GM21447 (cell line): ENCODE measurements at regions not wholly inside any gene's neighbourhood (a gene's known extent, or its start where the extent isn't known, plus 50 kb on each side); places are given as distances from the start of the nearest gene placed in this dataset.

Source experiments
- ATAC-seq: cut with Tn5 transposase; IDR thresholded peaks from one replicate; pipeline ENCODE4 v1.9.1; 2021; ENCODE audit not compliant: unreplicated experiment

DNA sequence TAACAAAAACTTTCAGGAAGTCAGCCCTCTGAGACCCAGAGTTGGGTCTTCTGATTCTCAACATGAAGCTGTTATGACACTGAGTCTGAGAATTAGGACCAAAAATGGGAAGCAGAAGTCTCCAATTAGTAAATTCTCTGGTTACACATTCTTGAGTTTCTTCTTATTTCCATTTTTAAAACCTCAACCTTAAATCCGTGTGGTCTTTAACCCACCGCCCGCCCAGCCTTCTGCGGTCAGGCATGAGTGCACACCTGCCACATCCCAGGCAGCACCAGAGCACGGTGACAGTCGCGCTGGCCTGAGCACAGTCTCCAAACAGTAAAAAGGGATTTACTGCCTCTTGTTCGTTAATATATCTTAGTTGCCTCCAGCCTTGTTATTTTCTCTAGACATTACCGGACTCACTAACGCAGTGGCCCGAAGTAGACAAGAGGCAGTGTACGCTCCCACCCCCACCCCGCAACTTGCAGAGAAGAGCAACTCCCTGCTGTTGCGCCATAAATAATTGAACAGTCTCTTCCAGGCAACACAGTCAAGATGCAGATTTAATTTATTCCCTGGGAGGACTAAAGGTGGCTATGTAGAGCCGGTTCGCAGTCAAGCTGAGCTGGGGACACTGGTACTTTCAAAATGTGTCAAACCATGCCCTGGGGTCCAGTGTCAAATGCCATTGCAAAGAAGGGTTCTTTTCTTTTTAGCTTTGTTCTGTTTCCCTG is 147.0 kb upstream of the CELF2 start:
- ATAC-seq = no peak

- ATAC-seq = no peak
These were observed 146.3 kb upstream of the CELF2 start for GRCh38 chr10:10871352-10871751.

DNA sequence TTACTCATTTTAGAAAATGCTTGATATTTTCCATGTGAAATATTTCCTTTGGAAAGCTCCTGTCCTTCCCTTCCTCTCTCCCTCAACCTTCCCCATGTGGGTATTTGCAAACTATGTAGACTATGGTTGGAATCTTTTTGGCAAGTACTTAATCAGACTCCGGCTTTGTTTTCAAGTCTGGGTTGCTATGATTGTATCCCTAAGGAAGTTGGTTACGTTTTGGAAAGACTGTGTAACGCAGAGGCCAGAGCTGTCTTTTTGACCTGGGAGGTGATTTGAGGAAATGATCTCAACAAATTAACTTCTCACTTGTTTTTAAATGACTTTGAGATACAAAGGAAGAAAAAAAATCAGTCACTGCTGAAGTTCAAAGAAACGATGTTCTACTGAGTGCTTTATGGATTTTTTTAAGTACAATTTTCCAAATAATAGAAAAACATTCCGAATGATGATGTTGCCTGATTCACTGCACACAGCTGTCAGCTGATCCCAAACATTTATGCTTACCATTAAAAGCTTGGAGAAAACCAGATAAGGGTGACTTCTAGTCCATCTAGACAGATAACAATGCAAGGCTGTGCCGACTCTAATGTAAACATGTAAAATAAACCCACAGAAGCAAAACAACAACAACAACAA is 145.5 kb upstream of the CELF2 start:
- ATAC-seq = no peak

- ATAC-seq = no peak
These were observed 144.9 kb upstream of the CELF2 start for GRCh38 chr10:10872764-10873163.

- ATAC-seq = no peak
These were observed 144.4 kb upstream of the CELF2 start for GRCh38 chr10:10873289-10873688.

DNA sequence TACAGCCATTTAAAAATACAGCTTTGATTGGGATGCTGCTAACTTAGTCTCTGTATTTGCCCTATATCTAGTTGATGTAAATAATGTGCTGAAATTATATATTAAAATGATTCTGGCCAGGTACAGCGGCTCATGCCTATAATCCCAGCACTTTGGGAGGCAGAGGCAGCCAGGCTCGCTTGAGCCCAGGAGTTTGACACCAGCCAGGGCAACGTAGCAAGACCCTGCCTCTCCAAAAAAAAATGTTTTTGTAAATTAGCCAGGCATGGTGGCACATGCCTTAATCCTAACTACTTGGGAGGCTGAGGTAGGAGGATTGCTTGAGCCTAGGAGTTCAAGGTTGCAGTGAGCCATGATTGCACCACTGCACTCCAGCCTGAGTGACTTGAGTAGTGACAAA is 143.8 kb upstream of the CELF2 start:
- no peak for ATAC-seq

GRCh38 chr10:10878963-10879362 is 138.7 kb upstream of the CELF2 start:
- ATAC-seq = no peak

DNA sequence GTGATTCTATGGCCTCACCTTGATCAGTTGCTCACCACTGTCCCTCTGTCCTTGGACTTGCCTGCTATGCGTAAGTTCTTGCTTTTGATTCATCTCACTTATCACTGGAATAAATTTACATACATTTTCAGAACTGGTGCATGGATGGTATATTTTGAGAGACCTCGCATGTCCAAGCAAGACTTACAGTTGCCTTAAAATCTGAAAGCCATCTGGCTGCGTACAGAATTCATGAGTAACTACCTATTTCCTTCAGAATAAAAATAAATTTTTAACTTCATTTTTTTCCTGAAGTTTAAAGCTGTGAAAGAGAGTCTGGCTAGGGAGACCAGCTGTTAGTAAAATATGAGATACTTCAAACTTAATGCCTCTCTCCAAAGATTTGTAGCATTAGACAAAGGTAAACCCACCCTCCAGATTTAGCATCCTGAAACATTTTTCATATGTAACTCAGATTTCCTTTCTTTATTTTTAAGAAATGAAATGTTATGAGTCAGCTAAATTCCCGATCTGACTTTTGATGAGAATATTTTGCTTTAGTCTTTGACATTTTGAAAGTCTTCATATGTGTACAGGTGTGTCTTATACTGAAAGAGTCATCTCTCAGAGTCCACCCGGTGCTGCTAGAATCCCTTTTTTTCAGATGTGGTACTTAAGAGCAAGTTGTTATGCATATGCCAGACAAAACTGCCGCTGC is 136.4 kb upstream of the CELF2 start:
- ATAC-seq = no peak

DNA sequence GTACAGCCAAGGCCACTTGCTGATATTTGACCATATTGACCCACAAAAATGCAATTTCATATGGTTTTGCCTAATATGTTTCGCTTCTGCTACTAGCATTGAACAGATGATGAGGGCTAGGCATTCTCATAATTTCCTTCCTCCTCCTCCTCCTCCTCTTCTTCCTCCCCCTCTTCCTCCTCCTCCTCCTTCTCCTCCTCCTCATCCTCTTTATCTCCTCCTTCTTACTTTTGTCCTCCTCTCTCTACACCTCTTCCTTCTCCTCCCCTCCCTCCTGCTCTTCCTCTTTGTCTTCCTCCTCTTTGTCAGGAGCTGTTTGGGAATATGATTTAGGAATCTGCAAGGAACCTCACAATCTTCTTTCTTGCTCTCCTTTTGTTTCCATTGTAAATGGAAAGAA is 133.9 kb upstream of the CELF2 start:
- no peak for ATAC-seq

DNA sequence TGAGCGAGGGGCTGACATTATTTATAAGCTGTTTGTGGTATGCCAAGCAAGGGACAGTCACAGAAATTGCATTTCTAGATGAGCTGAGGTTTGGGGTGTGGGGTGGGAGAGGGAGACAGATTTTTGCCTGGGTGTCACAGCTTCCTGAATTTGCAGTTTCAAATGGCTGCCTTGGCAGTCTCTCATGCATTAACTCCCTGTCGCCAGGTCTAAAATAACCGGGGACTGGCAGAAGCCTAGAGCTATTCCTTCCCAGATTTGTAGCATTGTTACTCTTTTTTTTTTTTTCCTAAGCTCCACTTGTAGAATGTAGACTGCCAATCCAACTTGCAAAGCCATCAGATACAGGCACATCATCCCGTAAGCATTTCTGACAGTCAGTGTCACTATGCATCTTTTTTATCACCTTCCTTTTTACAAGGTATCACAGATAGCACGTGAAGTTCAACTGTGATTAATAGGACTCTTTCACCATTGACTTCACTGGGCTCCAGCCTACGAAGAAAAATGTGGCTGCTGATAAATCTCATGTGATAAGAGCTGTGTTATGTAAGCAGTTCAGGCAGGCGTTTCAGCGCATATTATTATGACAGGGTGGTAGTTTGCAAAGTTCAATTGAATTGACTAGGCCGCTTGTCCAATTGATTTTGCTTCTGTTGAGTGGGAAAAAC is 130.7 kb upstream of the CELF2 start:
- no peak for ATAC-seq

- ATAC-seq = no peak
These were observed 126.3 kb upstream of the CELF2 start for GRCh38 chr10:10891124-10892082.

GRCh38 chr10:10892290-10892875 is 125.3 kb upstream of the CELF2 start:
- ATAC-seq = no peak

DNA sequence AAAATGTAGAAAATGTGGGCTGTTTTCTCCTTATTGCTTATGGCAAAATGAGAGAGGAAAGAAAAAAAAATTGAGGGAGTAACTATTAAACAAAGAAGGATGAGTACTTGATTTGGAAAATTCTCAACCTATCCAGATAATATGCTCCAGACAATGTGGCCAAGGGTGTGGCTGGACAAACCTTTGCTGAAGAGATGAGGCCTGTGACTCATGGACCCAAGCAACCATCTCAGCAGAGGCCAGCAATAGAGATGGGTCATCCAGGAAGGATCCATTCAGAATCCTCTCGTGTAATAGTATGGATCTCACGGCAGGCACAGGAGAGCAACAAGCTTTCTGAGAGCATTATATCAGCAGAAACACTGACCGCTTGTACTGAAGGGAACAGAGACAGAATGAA is 120.3 kb upstream of the CELF2 start:
- ATAC-seq = no peak

DNA sequence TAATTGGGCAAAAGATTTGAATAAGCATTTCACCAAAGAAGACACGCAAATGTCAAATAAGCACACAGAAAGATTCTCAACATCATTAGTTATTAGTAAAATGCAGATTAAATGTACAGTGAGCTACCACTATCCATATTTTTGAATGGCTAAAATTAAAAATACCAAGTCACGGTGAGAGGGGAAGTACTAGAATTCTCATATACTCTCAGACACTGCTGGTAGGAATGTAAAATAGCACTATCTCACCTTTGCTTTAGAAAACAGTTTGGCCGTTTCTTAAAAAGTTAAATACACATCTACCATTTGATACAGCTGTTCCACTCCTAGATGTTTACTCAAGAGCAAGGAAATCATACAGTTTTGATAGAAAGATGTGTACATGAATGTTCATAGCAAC is 115.8 kb upstream of the CELF2 start:
- no peak for ATAC-seq

DNA sequence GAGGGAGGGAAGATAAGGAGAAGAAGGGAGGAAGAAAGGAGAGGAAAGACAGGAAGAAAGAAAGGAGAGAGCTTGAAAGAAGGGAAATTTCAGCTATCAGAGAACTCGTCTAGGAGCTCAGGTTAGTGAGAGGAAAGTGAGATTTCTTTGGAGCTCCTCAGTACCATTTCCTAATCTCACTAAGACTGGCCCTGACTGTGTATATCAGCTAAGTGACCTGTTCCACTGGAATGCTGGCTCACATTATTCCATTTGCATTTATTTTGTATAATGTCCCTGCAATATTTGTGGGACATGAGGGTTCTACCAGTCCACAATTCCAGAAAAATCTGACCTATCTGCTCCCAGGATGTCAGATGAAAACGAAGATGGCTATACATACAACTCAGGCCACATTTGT is 114.7 kb upstream of the CELF2 start:
- no peak for ATAC-seq

DNA sequence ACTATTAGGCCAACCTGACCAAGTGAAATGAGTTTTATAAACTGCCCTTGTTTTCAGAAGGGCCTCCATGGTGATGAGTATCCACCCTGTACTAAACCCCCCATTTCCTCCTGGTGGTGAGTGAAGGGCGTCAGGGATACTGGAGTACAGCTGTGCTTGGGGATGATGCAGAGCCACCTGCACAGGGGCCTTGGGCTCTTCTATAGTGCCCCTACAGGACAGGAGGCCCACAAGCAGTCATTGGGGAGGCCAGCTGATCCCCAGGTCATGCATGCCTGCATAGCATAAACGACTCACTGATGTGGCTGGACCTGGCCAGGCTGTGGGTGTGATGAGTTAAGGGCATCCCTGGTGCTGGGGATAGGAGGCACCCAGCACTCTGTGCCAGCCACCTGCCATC is 114.1 kb upstream of the CELF2 start:
- ATAC-seq = no peak

DNA sequence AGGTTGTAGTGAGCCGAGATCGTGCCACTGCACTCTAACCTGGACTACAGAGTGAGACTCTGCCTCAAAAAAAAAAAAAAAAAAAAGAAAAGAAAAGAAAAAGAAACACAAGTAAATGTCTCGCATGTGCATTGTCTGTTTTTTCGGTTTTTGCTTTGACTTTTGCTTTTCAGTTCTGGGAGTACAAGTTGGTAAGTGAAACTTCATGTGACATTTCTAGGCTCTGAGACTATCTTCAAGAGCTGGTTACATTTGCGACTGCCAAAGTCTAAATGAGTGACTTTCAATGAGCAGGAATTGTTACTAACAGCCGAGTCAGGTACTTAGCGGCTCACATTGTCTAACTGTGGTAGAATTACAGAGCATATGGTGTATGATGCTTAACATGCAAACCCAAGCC is 107.0 kb upstream of the CELF2 start:
- no peak for ATAC-seq

- ATAC-seq = no peak
These were observed 106.6 kb upstream of the CELF2 start for GRCh38 chr10:10911035-10911434.

DNA sequence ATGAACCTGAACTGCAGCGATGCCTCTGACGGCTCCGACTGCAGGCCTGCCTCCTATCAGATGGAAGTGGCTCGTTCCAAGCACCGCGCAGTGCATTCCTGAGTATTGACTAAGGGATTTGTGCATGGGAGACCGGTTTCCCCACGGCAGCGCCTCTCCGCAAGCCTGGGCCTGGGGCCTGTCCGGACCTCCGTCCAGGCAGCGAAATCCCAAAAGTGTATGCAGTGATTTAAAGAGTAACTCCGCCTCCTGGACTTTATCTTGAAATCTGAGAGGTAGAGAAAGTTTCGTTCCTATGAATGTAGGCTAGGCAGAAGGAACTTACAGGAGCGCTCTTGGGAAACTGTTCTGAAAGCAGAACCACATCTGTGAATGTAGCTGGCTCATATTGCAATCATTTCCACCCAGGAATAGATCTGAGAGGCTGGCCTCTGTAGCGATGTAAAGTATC is 106.2 kb upstream of the CELF2 start:
- ATAC-seq = no peak

DNA sequence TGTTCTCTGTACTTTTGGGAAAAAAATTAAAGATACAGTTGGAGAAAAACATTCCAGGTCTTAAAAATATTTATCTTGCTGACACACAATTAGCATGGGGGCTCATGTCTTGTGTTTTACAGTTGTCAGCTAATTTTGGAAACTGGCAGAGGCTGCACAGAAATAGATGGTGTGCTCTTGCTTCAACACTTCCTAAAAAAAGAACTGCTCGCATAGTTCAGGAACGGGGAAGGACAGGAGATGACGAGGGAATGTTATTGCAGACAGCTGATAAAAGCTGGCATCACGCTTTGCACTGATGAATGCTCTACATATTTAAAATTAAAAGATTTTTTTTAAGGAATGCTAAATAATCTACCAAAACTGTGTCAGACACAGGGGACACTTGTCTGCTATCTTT is 103.5 kb upstream of the CELF2 start:
- no peak for ATAC-seq
